ENCODE measurements at regions not wholly inside any gene's neighbourhood (a gene's known extent, or its start where the extent isn't known, plus 50 kb on each side); places are given as distances from the start of the nearest gene placed in this dataset.

- TF ChIP-seq CTCF (conservative IDR thresholded peaks at IDR 0.05 in 1 of 2, IDR thresholded peaks at IDR 0.05 in 1 of 2; ENCODE audit: extremely low read depth in 1 of 2, insufficient read depth in 1 of 2, low read depth in 1 of 2, low read length in 2 of 2) (no peak), EZH2 (IDR thresholded peaks at IDR 0.05; ENCODE audit: borderline replicate concordance, low read length) (no peak)
These were observed 67.4 kb upstream of the RNU6-1 start for GRCh38 chr15:67907184-67907723.

Data from mammary epithelial cell (primary cell).